HCT116 (cell line): ENCODE measurements at regions not wholly inside any gene's neighbourhood (a gene's known extent, or its start where the extent isn't known, plus 50 kb on each side); places are given as distances from the start of the nearest gene placed in this dataset.
"Not testable (repeated sequence)": the region's sequence is repeated elsewhere in the genome, so short reads cannot be mapped to it uniquely, and the experiment has no call there.

Experiments used
- ATAC-seq: fragments of 200-7000 bp; cut with Tn5 transposase; 2 replicates; pipeline ENCODE4 v1.9.1; 2020; ENCODE audit warnings: mild to moderate bottlenecking, moderate library complexity
- BruUV-seq: library from RNA; stranded (reverse); fragments of 400-500 nt; replicated peaks from 2 replicates; lab custom pipeline; 2021; lab: Mats Ljungman, UMichigan
- CTCF ChIA-PET: fragments of 300-600 bp; sonication (Branson Sonifier 250); formaldehyde crosslinking; loops from one replicate; lab custom pipeline; 2021; ENCODE audit warnings: antibody characterized with exemption; lab: Charles Lee
- POLR2A ChIA-PET: fragments of 300-600, 350-600 bp; sonication (Branson Sonifier 250); formaldehyde crosslinking; loops from one replicate; lab custom pipeline; 2021; ENCODE audit warnings: antibody characterized with exemption; lab: Charles Lee
- RAD21 ChIA-PET, 2 experiments: fragments of 300-600 bp; sonication (Branson Sonifier 250); formaldehyde crosslinking; loops; one replicate each; lab custom pipeline; 2023; ENCODE audit warnings: low total read pairs in 2 of 2; ENCODE audit not compliant: uncharacterized antibody in 2 of 2, unreplicated experiment in 2 of 2, low non-redundant PET in 1 of 2; lab: Charles Lee
- DNase-seq: peaks from one replicate; pipeline ENCODE4 v3.0.0-alpha.2; 2010; ENCODE audit warnings: low read depth, low spot score
- H2AFZ ChIP-seq: fragments of 200-600 bp; shearing (Covaris generic), sonication (generic); 2 replicates; pipeline ENCODE4 v1.6.1; 2017; ENCODE audit warnings: low read depth, mixed run types, mixed read lengths, antibody characterized with exemption, low read length; ENCODE audit not compliant: poor library complexity, severe bottlenecking
- H3K27ac ChIP-seq: 2 replicates; pipeline ENCODE4 v1.5.1; 2012; ENCODE audit warnings: low read depth, low read length
- H3K27me3 ChIP-seq: fragments of 200-600 bp; sonication (generic); 2 replicates; pipeline ENCODE4 v1.6.1; 2016; ENCODE audit warnings: mixed run types, low read length, mixed read lengths; ENCODE audit not compliant: insufficient read depth
- H3K36me3 ChIP-seq, 2 experiments: fragments of 200-500 bp in 1 of 2; fragments of 200-600 bp in 1 of 2; sonication (Bioruptor generic) in 1 of 2; sonication (generic) in 1 of 2; 2 replicates each; pipeline versions ENCODE4 v1.5.1 to v1.6.1; 2014 to 2016; ENCODE audit warnings: low read length in 2 of 2, inconsistent platforms in 1 of 2, mixed read lengths in 1 of 2, mixed run types in 1 of 2; ENCODE audit not compliant: insufficient read depth in 2 of 2, control insufficient read depth in 1 of 2
- H3K4me1 ChIP-seq, 2 experiments: fragments of 200-600 bp in 1 of 2; sonication (generic) in 1 of 2; 2 replicates each; pipeline versions ENCODE4 v1.5.1 to v1.6.1; 2012 to 2017; ENCODE audit warnings: low read length in 2 of 2, inconsistent platforms in 1 of 2, mild to moderate bottlenecking in 1 of 2, mixed read lengths in 1 of 2, mixed run types in 1 of 2, moderate library complexity in 1 of 2; ENCODE audit not compliant: insufficient read depth in 2 of 2, control insufficient read depth in 1 of 2
- H3K4me2 ChIP-seq: fragments of 200-600 bp; sonication (generic); 2 replicates; pipeline ENCODE4 v1.6.1; 2017; ENCODE audit warnings: mixed run types, low read length, mixed read lengths
- H3K4me3 ChIP-seq, 2 experiments: fragments of 200-600 bp in 1 of 2; sonication (generic) in 1 of 2; replicated peaks in 1 of 2; 2 replicates each; pipeline ENCODE4 v1.5.1; 2011 to 2016; ENCODE audit warnings: low read length in 2 of 2, control low read depth in 1 of 2, low read depth in 1 of 2, mild to moderate bottlenecking in 1 of 2, mixed read lengths in 1 of 2, mixed run types in 1 of 2
- H3K79me2 ChIP-seq: fragments of 200-600 bp; sonication (generic); 2 replicates; pipeline ENCODE4 v1.6.1; 2017; ENCODE audit warnings: mild to moderate bottlenecking, mixed run types, low read length, moderate library complexity, mixed read lengths; ENCODE audit not compliant: insufficient read depth
- H3K9ac ChIP-seq: fragments of 200-600 bp; sonication (generic); 2 replicates; pipeline ENCODE4 v1.6.1; 2016; ENCODE audit warnings: low read length, mixed read lengths
- H3K9me2 ChIP-seq: fragments of 200-600 bp; sonication (generic), shearing (Covaris generic); 2 replicates; pipeline ENCODE4 v1.6.1; 2017; ENCODE audit warnings: mixed run types, mild to moderate bottlenecking, moderate library complexity; ENCODE audit not compliant: insufficient read depth
- H3K9me3 ChIP-seq, 2 experiments: fragments of 200-500 bp in 1 of 2; fragments of 200-600 bp in 1 of 2; sonication (Bioruptor generic) in 1 of 2; sonication (generic) in 1 of 2; 2 replicates each; pipeline ENCODE4 v1.6.1; 2014 to 2017; ENCODE audit warnings: low read length in 2 of 2, mixed read lengths in 2 of 2, inconsistent platforms in 1 of 2, low read depth in 1 of 2, mild to moderate bottlenecking in 1 of 2, mixed run types in 1 of 2, moderate library complexity in 1 of 2; ENCODE audit not compliant: control insufficient read depth in 1 of 2, insufficient read depth in 1 of 2
- H4K20me1 ChIP-seq: fragments of 200-600 bp; sonication (generic), shearing (Covaris generic); 2 replicates; pipeline ENCODE4 v1.6.1; 2017; ENCODE audit warnings: mixed run types, mild to moderate bottlenecking, moderate library complexity; ENCODE audit not compliant: insufficient read depth
- CBX3 ChIP-seq: IDR thresholded peaks from 2 replicates; pipeline ENCODE4 v1.6.1; 2012; ENCODE audit warnings: low read depth
- EGR1 ChIP-seq: IDR thresholded peaks from 2 replicates; pipeline ENCODE4 v1.6.1; 2012; ENCODE audit warnings: low read depth
- ELF1 ChIP-seq: IDR thresholded peaks from 2 replicates; pipeline ENCODE4 v1.6.1; 2012; ENCODE audit warnings: low read depth, borderline replicate concordance
- EZH2 ChIP-seq: fragments of 200-600 bp; sonication (generic); IDR thresholded peaks from 2 replicates; pipeline ENCODE4 v1.6.1; 2017; ENCODE audit warnings: antibody characterized with exemption, mixed run types
- EZH2phosphoT487 ChIP-seq: fragments of 200-600 bp; IDR thresholded peaks from 2 replicates; pipeline ENCODE4 v1.6.1; 2018; ENCODE audit warnings: antibody characterized with exemption, borderline replicate concordance
- FOSL1 ChIP-seq: IDR thresholded peaks from 2 replicates; pipeline ENCODE4 v1.6.1; 2012; ENCODE audit warnings: low read depth
- JUND ChIP-seq: IDR thresholded peaks from 2 replicates; pipeline ENCODE4 v1.6.1; 2012
- POLR2A ChIP-seq: IDR thresholded peaks from 2 replicates; pipeline ENCODE4 v1.7.0; 2011; ENCODE audit warnings: borderline replicate concordance; ENCODE audit not compliant: insufficient read depth, insufficient read length; ENCODE audit errors: extremely low read depth
- RAD21 ChIP-seq: IDR thresholded peaks from 2 replicates; pipeline ENCODE4 v1.6.1; 2012; ENCODE audit warnings: low read depth, mild to moderate bottlenecking
- REST ChIP-seq: IDR thresholded peaks from 2 replicates; pipeline ENCODE4 v1.6.1; 2012; ENCODE audit warnings: low read depth
- SIN3A ChIP-seq: IDR thresholded peaks from 2 replicates; pipeline ENCODE4 v1.6.1; 2012; ENCODE audit warnings: low read depth
- SP1 ChIP-seq: IDR thresholded peaks from 2 replicates; pipeline ENCODE4 v1.6.1; 2012; ENCODE audit warnings: low read depth
- SRF ChIP-seq: IDR thresholded peaks from 2 replicates; pipeline ENCODE4 v1.6.1; 2012; ENCODE audit warnings: low read depth
- TCF7L2 ChIP-seq: IDR thresholded peaks from 2 replicates; pipeline ENCODE4 v1.7.0; 2011; ENCODE audit warnings: borderline replicate concordance, inconsistent platforms; ENCODE audit not compliant: insufficient read depth, insufficient read length; ENCODE audit errors: extremely low read depth
- YY1 ChIP-seq: IDR thresholded peaks from 2 replicates; pipeline ENCODE4 v1.6.1; 2011; ENCODE audit warnings: low read length, low read depth, moderate library complexity, mild to moderate bottlenecking; ENCODE audit not compliant: insufficient replicate concordance; ENCODE audit errors: extremely low read depth
- ZBTB33 ChIP-seq: IDR thresholded peaks from 2 replicates; pipeline ENCODE4 v1.6.1; 2011; ENCODE audit warnings: mild to moderate bottlenecking, low read length, moderate library complexity; ENCODE audit not compliant: insufficient replicate concordance; ENCODE audit errors: extremely low read depth
- ZFX ChIP-seq: fragments of 450-650 bp; IDR thresholded peaks from 2 replicates; pipeline ENCODE4 v1.6.1; 2017
- ZNF274 ChIP-seq: fragments of 200-500 bp; sonication (Bioruptor generic); IDR thresholded peaks from 2 replicates; pipeline ENCODE4 v1.6.1; 2014; ENCODE audit warnings: mild to moderate bottlenecking, low read depth, low read length, inconsistent platforms
- intact Hi-C: fragments of 100-400 bp; cut with micrococcal nuclease; formaldehyde crosslinking; loops from 2 replicates; pipeline ENCODE4 v1.10.0; 2022
- TF ChIP-seq, protein P1 (sequence below): IDR thresholded peaks from 2 replicates; pipeline ENCODE4 v1.6.1; 2012

DNA sequence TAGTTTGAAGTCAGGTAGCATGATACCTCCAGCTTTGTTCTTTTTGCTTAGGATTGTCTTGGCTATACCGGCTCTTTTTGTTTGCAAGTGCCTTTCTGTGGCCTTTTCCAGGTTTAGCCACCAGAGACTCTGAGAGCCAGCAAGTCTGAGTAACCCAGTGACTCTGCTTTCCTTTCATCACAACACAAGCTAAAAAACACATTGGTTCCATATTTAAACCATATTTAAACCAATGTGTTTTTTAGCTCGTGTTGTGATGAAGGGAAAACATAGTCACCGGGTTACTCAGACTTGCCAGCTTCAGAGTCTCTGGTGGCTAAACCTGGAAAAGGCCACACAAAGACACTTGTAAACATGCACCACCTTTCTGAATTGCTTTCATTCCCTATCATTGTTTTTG lies 493.3 kb downstream of the NTRK2 start:
- Histone ChIP-seq H3K4me3 (no peak overlapping the region), H2AFZ (no peak overlapping the region), H3K36me3 (no peaks in the 10 kb centered on the region), H3K4me1 (no peaks in the 10 kb centered on the region), H3K9ac (no peak overlapping the region), H3K79me2 (no peaks in the 10 kb centered on the region), H3K9me3 (no peaks in the 10 kb centered on the region), H3K27me3 (0 out of 2 replicates have a peak, but pooled peaks cover 3% of the 10 kb centered on the region), H3K27ac (no peak overlapping the region), H3K4me2 (no peak overlapping the region), H4K20me1 (no peaks in the 10 kb centered on the region), H3K9me2 (no peaks in the 10 kb centered on the region)
- DNase-seq (no peak), ATAC-seq (no peak)
- intact Hi-C loops: no loop called here
- POLR2A ChIA-PET: no interaction called here
- TF ChIP-seq CBX3 (no peak), YY1 (no peak), POLR2A (no peak), ZBTB33 (no peak), SIN3A (no peak), SRF (no peak), REST (no peak), EZH2phosphoT487 (no peak), FOSL1 (no peak), SP1 (no peak), JUND (no peak), ZFX (no peak), TCF7L2 (no peak), EGR1 (no peak), ELF1 (no peak), RAD21 (no peak), EZH2 (no peak), ZNF274 (no peak)
- TF ChIP-seq, protein P1, sequence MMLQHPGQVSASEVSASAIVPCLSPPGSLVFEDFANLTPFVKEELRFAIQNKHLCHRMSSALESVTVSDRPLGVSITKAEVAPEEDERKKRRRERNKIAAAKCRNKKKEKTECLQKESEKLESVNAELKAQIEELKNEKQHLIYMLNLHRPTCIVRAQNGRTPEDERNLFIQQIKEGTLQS: no peak
- CTCF ChIA-PET: no interaction called here
- no TSS peak for BruUV-seq
- RAD21 ChIA-PET: no interaction called here

DNA sequence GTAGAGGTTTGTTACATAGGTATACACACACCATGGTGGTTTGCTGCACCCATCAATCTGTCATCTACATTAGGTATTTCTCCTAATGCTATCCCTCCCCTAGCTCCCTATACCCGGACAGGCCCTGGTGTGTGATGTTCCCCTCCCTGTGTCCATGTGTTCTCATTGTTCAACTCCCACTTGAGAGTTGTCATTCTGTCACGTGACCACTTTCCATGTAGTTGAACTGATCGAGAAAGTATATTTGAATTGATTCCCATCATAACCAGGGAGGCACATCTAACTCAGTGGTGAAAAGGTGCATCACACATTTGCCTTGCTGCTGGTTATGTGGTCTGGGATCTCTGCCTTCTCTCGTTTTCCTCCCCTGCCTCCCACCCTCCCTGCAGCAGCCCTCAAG lies 491.4 kb downstream of the NTRK2 start:
- H3K9ac ChIP-seq, H3K4me2 ChIP-seq, BruUV-seq, CTCF ChIA-PET, ATAC-seq, H3K9me3 ChIP-seq, DNase-seq, H4K20me1 ChIP-seq, intact Hi-C loops, H3K36me3 ChIP-seq, H3K9me2 ChIP-seq, H3K79me2 ChIP-seq, H3K27ac ChIP-seq, POLR2A ChIA-PET, H2AFZ ChIP-seq, H3K4me1 ChIP-seq, H3K4me3 ChIP-seq, RAD21 ChIA-PET: not testable (repeated sequence)
- peaks cover 13% of the 10 kb centered on the region for H3K27me3 ChIP-seq
